ENCODE measurements at regions not wholly inside any gene's neighbourhood (a gene's known extent, or its start where the extent isn't known, plus 50 kb on each side); places are given as distances from the start of the nearest gene placed in this dataset.

DNA sequence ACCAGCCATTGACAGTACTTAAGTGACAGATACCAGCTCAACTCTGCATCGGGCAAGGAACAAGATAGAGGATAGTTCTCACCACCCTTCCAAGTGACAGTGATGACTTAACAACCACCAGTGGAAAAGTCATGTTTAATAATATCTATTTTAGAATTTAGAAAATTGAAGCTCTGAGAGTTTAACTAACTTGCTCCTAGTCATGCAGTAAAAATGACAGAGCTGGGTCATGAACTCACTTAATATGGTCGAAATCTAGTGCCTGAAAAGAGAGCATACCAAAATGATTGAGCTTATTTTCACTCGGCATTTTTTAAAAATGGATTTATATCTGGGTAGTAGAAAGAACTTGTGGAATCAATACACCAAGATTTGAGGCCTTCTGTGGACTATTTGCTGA lies 367.8 kb upstream of the IGFBP3 start:
- Histone ChIP-seq H3K18ac (ENCODE audit: extremely low read depth, low read length) (no peak overlapping the region), H2AK5ac (ENCODE audit: low read depth, low read length) (no peak overlapping the region), H4K91ac (replicated peaks; ENCODE audit: insufficient read length, low read length) (no peak overlapping the region), H4K8ac (ENCODE audit: extremely low read depth, insufficient read depth, low read length) (no peak overlapping the region), H2BK120ac (replicated peaks; ENCODE audit: low read depth, low read length) (no peak overlapping the region), H3K9me3 (ENCODE audit: insufficient read depth in 2 of 2, low read depth in 1 of 2, low read length in 1 of 2) (no peaks in the 10 kb centered on the region), H2BK5ac (ENCODE audit: low read depth, low read length) (no peak overlapping the region), H3K79me1 (ENCODE audit: low read depth, low read length) (no peaks in the 10 kb centered on the region), H3K27ac (ENCODE audit: low read depth, low read length) (no peak overlapping the region), H2BK15ac (ENCODE audit: low read length) (no peak overlapping the region), H2BK20ac (ENCODE audit: low read length) (no peak overlapping the region), H3K23me2 (ENCODE audit: low read depth, low read length) (no peaks in the 10 kb centered on the region), H3K4me3 (ENCODE audit: extremely low read depth in 1 of 4, insufficient read depth in 2 of 4, low read depth in 3 of 4, low read length in 4 of 4) (no peak overlapping the region), H2AFZ (ENCODE audit: low read length) (no peak overlapping the region), H4K5ac (ENCODE audit: insufficient read length, low read depth, low read length) (no peak overlapping the region), H3K36me3 (ENCODE audit: control insufficient read depth in 2 of 4, insufficient read depth in 4 of 4, low read length in 3 of 4) (no peaks in the 10 kb centered on the region), H3K4ac (replicated peaks; ENCODE audit: insufficient read length, low read depth, low read length) (no peak overlapping the region), H3K4me1 (replicated peaks in 1 of 4; ENCODE audit: control insufficient read depth in 3 of 4, insufficient read depth in 4 of 4, low read length in 3 of 4) (peaks cover 0 to 2% (median 0%) of the 10 kb centered on the region in 4 experiments; a peak in 1 of 7 replicates), H3K56ac (replicated peaks; ENCODE audit: insufficient read length, low read depth, low read length) (no peak overlapping the region), H3K23ac (ENCODE audit: insufficient read length) (no peak overlapping the region), H2BK12ac (ENCODE audit: low read depth, low read length) (no peak overlapping the region), H3K4me2 (ENCODE audit: insufficient read depth in 1 of 2, low read depth in 2 of 2, low read length in 2 of 2) (no peak overlapping the region), H3K79me2 (ENCODE audit: control insufficient read depth in 1 of 2, insufficient read depth in 2 of 2, low read length in 2 of 2) (no peaks in the 10 kb centered on the region), H3K9ac (replicated peaks in 1 of 4; ENCODE audit: extremely low read depth in 1 of 4, low read depth in 3 of 4, low read length in 3 of 4) (no peak overlapping the region), H3K14ac (ENCODE audit: insufficient read length) (no peak overlapping the region), H3K27me3 (replicated peaks in 1 of 4; ENCODE audit: control insufficient read depth in 3 of 4, extremely low read depth in 1 of 4, insufficient read depth in 3 of 4, low read length in 3 of 4) (no peaks in the 10 kb centered on the region), H4K20me1 (replicated peaks in 1 of 2; ENCODE audit: control insufficient read depth in 1 of 2, insufficient read depth in 2 of 2, low read length in 2 of 2) (no peaks in the 10 kb centered on the region)
- DNase-seq (ENCODE audit: low read depth in 1 of 2, low spot score in 2 of 2) (no peak), FAIRE-seq (no peak)
- TF ChIP-seq CHD2 (IDR thresholded peaks at IDR 0.05; ENCODE audit: low read length) (no peak), SP1 (IDR thresholded peaks at IDR 0.05; ENCODE audit: low read depth, low read length) (no peak), CBX8 (IDR thresholded peaks at IDR 0.05; ENCODE audit: borderline replicate concordance, low read depth, low read length) (no peak), EZH2 (IDR thresholded peaks at IDR 0.05; ENCODE audit: low read depth, low read length, severe bottlenecking) (no peak), ZNF274 (IDR thresholded peaks at IDR 0.05; ENCODE audit: borderline replicate concordance, extremely low read depth, low read length) (no peak), TBP (IDR thresholded peaks at IDR 0.05; ENCODE audit: low read depth, low read length) (no peak), SP4 (IDR thresholded peaks at IDR 0.05; ENCODE audit: low read length) (no peak), POLR2A (IDR thresholded peaks at IDR 0.05; ENCODE audit: control extremely low read depth in 1 of 2, low read depth in 2 of 2, low read length in 2 of 2) (no peak), RAD21 (IDR thresholded peaks at IDR 0.05 in 1 of 2, conservative IDR thresholded peaks at IDR 0.05 in 1 of 2; ENCODE audit: low read depth in 2 of 2, low read length in 2 of 2) (no peak), HDAC6 (IDR thresholded peaks at IDR 0.05; ENCODE audit: low read depth, low read length) (no peak)
- TF ChIP-seq, protein P1, sequence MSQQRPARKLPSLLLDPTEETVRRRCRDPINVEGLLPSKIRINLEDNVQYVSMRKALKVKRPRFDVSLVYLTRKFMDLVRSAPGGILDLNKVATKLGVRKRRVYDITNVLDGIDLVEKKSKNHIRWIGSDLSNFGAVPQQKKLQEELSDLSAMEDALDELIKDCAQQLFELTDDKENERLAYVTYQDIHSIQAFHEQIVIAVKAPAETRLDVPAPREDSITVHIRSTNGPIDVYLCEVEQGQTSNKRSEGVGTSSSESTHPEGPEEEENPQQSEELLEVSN (IDR thresholded peaks at IDR 0.05) = no peak
- TF ChIP-seq, protein P2, sequence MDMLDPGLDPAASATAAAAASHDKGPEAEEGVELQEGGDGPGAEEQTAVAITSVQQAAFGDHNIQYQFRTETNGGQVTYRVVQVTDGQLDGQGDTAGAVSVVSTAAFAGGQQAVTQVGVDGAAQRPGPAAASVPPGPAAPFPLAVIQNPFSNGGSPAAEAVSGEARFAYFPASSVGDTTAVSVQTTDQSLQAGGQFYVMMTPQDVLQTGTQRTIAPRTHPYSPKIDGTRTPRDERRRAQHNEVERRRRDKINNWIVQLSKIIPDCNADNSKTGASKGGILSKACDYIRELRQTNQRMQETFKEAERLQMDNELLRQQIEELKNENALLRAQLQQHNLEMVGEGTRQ (IDR thresholded peaks at IDR 0.05; ENCODE audit: low read length) = no peak
- 91% methylated on average over 3 of the region's 3 CpGs; no CpG with 5 or more reads in 1 of the 2 experiments for WGBS, 2 experiments (ENCODE audit: extremely low coverage in 1 of 2, insufficient coverage in 1 of 2, insufficient read length in 1 of 2, insufficient replicate concordance in 2 of 2, low coverage in 1 of 2, low lambda C conversion rate in 2 of 2, missing lambda C conversion rate in 1 of 2)
- ChIA-PET POLR2A (ENCODE audit: partially characterized antibody) (interaction anchor here (0.8 kb wide), 1 partner anchor 75 kb away, joined by 3 read pairs; no protein-coding TSS in a partner anchor), CTCF (ENCODE audit: partially characterized antibody) (interaction anchor here (0.7 to 1.7 kb wide), 5 partner anchors 11 to 891 kb away, joined by 3 to 12 read pairs (median 4); no protein-coding TSS in a partner anchor)

Measured in H1 (cell line).